Activated B cell treated with CpG ODN at 0.5 μM for 24 hours (primary cell): ENCODE measurements at regions not wholly inside any gene's neighbourhood (a gene's known extent, or its start where the extent isn't known, plus 50 kb on each side); places are given as distances from the start of the nearest gene placed in this dataset.
A peak's percentile ranks its signal among the peaks of the same experiment; 100 is the strongest.

Experiments
- ATAC-seq: fragments of 200-7000 bp; cut with Tn5 transposase; one replicate; pipeline ENCODE4 v1.10.0; 2021; ENCODE audit warnings: low read depth, mild to moderate bottlenecking, moderate library complexity
- CTCF ChIA-PET: fragments of 350-600 bp; sonication (Branson Sonifier 250); formaldehyde crosslinking; loops from one replicate; lab custom pipeline; 2021; ENCODE audit warnings: antibody characterized with exemption; lab: Charles Lee
- POLR2A ChIA-PET: fragments of 350-600 bp; sonication (Branson Sonifier 250); formaldehyde crosslinking; loops from one replicate; lab custom pipeline; 2021; ENCODE audit warnings: antibody characterized with exemption; lab: Charles Lee
- DNase-seq: peaks from one replicate; pipeline ENCODE4 v3.0.0; 2022
- H3K27ac Mint-ChIP-seq: one replicate; pipeline ENCODE4 v1.8.0; 2020; ENCODE audit warnings: mixed read lengths
- H3K27me3 Mint-ChIP-seq: one replicate; pipeline ENCODE4 v1.8.0; 2021; ENCODE audit warnings: mixed read lengths
- H3K36me3 Mint-ChIP-seq: one replicate; pipeline ENCODE4 v1.8.0; 2021; ENCODE audit warnings: low read depth, mixed read lengths
- H3K4me1 Mint-ChIP-seq: one replicate; pipeline ENCODE4 v1.8.0; 2021; ENCODE audit warnings: mixed read lengths
- H3K4me3 Mint-ChIP-seq: one replicate; pipeline ENCODE4 v1.8.0; 2020; ENCODE audit warnings: mild to moderate bottlenecking, mixed read lengths
- H3K9me3 Mint-ChIP-seq: one replicate; pipeline ENCODE4 v1.8.0; 2020; ENCODE audit warnings: mixed read lengths
- intact Hi-C: fragments of 100-400 bp; cut with micrococcal nuclease; formaldehyde crosslinking; loops from one replicate; pipeline ENCODE4 v1.15.1; 2024
- TF ChIP-seq, protein P1 (sequence below): fragments of 200-600 bp; IDR thresholded peaks from one replicate; pipeline ENCODE4 v1.8.0; 2022; ENCODE audit warnings: antibody characterized with exemption, mild to moderate bottlenecking

DNA sequence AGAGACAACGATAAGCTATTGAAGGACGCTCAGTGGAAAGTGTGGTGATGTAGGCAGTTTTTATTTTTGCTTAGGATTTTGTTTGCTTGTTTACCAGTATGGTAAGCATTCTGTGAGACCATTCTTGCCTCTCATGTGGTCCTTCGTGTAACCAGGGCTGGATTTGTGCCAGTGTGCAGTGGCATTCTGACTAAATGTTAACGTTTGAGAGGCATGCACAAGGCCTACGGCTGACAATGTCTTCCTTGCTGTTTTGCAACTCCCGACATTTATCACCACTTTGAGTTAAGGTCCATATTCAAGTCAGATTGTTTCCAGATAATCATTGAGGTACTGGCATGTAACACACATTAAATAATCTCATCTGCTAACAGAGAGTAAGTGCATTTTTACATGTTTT lies 102.3 kb upstream of the BCAT1 start:
- Mint-ChIP-seq H3K4me3 (peak overlapping the region; percentile 95), H3K4me1 (peaks cover 37% of the 10 kb centered on the region), H3K9me3 (no peaks in the 10 kb centered on the region), H3K27ac (peak overlapping the region; percentile 96), H3K27me3 (no peaks in the 10 kb centered on the region), H3K36me3 (peaks cover 22% of the 10 kb centered on the region)
- POLR2A ChIA-PET: interaction anchor here (0.7 to 13.7 kb wide), 13 partner anchors 10 to 57 kb away, joined by 3 to 486 read pairs (median 28); no protein-coding TSS in a partner anchor
- intact Hi-C loops: loop anchor here (1.0 to 5.0 kb wide), 5 partner anchors 10 to 1061 kb away; no protein-coding TSS in a partner anchor
- TF ChIP-seq, protein P1, sequence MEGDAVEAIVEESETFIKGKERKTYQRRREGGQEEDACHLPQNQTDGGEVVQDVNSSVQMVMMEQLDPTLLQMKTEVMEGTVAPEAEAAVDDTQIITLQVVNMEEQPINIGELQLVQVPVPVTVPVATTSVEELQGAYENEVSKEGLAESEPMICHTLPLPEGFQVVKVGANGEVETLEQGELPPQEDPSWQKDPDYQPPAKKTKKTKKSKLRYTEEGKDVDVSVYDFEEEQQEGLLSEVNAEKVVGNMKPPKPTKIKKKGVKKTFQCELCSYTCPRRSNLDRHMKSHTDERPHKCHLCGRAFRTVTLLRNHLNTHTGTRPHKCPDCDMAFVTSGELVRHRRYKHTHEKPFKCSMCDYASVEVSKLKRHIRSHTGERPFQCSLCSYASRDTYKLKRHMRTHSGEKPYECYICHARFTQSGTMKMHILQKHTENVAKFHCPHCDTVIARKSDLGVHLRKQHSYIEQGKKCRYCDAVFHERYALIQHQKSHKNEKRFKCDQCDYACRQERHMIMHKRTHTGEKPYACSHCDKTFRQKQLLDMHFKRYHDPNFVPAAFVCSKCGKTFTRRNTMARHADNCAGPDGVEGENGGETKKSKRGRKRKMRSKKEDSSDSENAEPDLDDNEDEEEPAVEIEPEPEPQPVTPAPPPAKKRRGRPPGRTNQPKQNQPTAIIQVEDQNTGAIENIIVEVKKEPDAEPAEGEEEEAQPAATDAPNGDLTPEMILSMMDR: no peak
- DNase-seq (no peak), ATAC-seq (no peak)
- CTCF ChIA-PET: interaction anchor here (1.0 to 3.3 kb wide), 5 partner anchors 26 to 104 kb away, joined by 3 to 20 read pairs (median 4); no protein-coding TSS in a partner anchor

DNA sequence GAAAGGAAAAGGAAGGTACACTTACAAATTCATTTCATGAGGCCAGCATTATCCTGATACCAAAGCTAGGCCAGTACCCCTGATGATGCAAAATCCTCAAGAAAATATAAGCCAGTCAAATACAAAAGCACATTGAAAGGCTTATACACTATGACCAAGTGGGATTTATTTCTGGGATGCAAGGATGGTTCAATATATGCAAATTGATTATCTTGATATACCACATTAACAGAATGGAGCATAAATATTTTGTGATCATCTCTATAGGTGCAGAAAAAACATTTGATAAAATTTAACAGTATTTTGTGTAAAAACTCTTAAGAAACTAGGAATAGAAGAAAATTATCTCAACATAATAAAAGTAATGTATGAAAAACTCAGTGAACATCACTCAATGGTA lies 97.0 kb upstream of the BCAT1 start:
- Mint-ChIP-seq H3K9me3 (no peaks in the 10 kb centered on the region), H3K27me3 (no peaks in the 10 kb centered on the region), H3K4me1 (peaks cover 32% of the 10 kb centered on the region), H3K4me3 (no peak overlapping the region), H3K27ac (no peak overlapping the region), H3K36me3 (no peaks in the 10 kb centered on the region)
- ChIA-PET CTCF (no interaction called here), POLR2A (no interaction called here)
- ATAC-seq (no peak), DNase-seq (no peak)
- TF ChIP-seq, protein P1: no peak
- intact Hi-C loops: no loop called here

GRCh38 chr12:25041006-25041741 lies 92.3 kb upstream of the BCAT1 start:
- Mint-ChIP-seq H3K9me3 (no peaks in the 10 kb centered on the region), H3K4me3 (peak overlapping the region; percentile 17), H3K27me3 (no peaks in the 10 kb centered on the region), H3K27ac (peak overlapping the region; percentile 51), H3K4me1 (peaks cover 36% of the 10 kb centered on the region), H3K36me3 (no peaks in the 10 kb centered on the region)
- ChIA-PET CTCF (interaction anchor here (0.7 kb wide), 1 partner anchor 72 kb away, joined by 5 read pairs; no protein-coding TSS in a partner anchor), POLR2A (interaction anchor here (1.0 to 5.7 kb wide), 2 partner anchors 11 to 43 kb away, joined by 3 to 52 read pairs; a partner anchor contains a TSS)
- TF ChIP-seq, protein P1: no peak
- intact Hi-C loops: loop anchor here (1.0 to 2.0 kb wide), 2 partner anchors 10 to 14 kb away; no protein-coding TSS in a partner anchor
- ATAC-seq (peak; percentile 54), DNase-seq (no peak)

DNA sequence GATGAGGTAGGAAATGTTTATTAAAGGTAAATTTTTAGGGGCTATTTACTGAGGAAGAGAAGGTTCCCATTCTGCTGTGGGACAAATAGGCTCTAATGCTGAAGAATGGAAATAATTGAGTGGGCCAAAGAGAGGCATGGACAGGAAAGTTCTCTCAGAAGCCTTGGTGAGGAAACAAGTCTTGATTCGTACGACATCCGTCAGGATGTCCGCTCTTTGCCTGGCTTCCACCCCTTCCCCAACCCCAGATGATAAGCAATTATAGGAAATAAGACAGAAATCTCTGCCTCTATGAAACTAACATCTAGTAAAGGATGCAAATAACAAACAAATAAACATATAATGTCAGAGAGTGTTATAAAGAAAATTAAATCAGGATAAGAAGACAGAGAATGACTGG lies 91.7 kb upstream of the BCAT1 start:
- no peak for DNase-seq
- Mint-ChIP-seq H3K4me1 (peaks cover 36% of the 10 kb centered on the region), H3K27me3 (no peaks in the 10 kb centered on the region), H3K4me3 (peak overlapping the region; percentile 17), H3K27ac (peak overlapping the region; percentile 50), H3K9me3 (no peaks in the 10 kb centered on the region), H3K36me3 (no peaks in the 10 kb centered on the region)
- ChIA-PET POLR2A (interaction anchor here (1.0 to 5.7 kb wide), 2 partner anchors 11 to 43 kb away, joined by 3 to 52 read pairs; a partner anchor contains a TSS), CTCF (no interaction called here)
- intact Hi-C loops: loop anchor here (2.0 kb wide), 1 partner anchor 14 kb away; no protein-coding TSS in a partner anchor
- ATAC-seq: no peak
- TF ChIP-seq, protein P1: no peak

DNA sequence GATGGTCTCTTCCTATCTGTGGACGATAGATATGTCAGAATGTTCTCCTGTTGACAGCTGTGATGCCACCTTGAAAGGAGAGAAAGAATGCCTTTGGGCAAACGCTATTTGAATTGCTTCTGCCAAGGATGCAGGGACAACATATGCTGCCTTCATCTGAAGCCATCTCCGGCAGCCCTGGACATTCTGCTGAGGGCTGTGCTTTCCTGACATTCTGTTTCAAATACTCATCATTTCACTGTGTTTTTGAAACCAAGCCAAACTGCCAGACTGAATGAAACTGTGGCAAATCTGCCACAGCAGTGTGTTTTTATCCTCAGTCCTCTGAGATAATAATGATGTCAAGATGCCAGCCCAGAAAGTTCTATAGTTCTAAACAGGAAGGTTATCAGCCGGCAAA lies 85.8 kb upstream of the BCAT1 start:
- no peak for DNase-seq
- no peak overlapping the region for H3K27ac Mint-ChIP-seq
- no peaks in the 10 kb centered on the region for H3K27me3 Mint-ChIP-seq
- intact Hi-C loops: no loop called here
- CTCF ChIA-PET: no interaction called here
- POLR2A ChIA-PET: no interaction called here
- no peaks in the 10 kb centered on the region for H3K9me3 Mint-ChIP-seq
- H3K4me1 Mint-ChIP-seq: peaks cover 9% of the 10 kb centered on the region
- H3K4me3 Mint-ChIP-seq: no peak overlapping the region
- ATAC-seq: no peak
- TF ChIP-seq, protein P1: no peak
- H3K36me3 Mint-ChIP-seq: no peaks in the 10 kb centered on the region
